Kidney (tissue), 13 donors: ENCODE measurements at regions not wholly inside any gene's neighbourhood (a gene's known extent, or its start where the extent isn't known, plus 50 kb on each side); places are given as distances from the start of the nearest gene placed in this dataset.
A peak's percentile ranks its signal among the peaks of the same experiment; 100 is the strongest.

Source experiments
- DNase-seq, 5 donors: peaks; one replicate each; pipeline ENCODE4 v3.0.0-alpha.2; 2013 to 2020
- FAIRE-seq: peaks from 2 replicates; lab custom pipeline; 2012; peaks lifted over from hg19 to GRCh38; lab: Jason Lieb, UNC
- H3K27ac ChIP-seq, 2 donors: one replicate each; pipeline ENCODE4 v1.7.0; 2013; ENCODE audit warnings: low read depth in 2 of 2, low read length in 2 of 2, inconsistent platforms in 1 of 2
- H3K27me3 ChIP-seq: one replicate; pipeline ENCODE4 v1.7.1; 2013; ENCODE audit warnings: low read length, inconsistent platforms; ENCODE audit not compliant: control insufficient read depth, insufficient read depth
- H3K36me3 ChIP-seq, 3 donors: one replicate each; pipeline versions ENCODE4 v1.7.0 to v1.7.1; 2013; ENCODE audit warnings: low read length in 3 of 3, control low read depth in 1 of 3, inconsistent platforms in 1 of 3; ENCODE audit not compliant: insufficient read depth in 3 of 3, control insufficient read depth in 2 of 3
- H3K4me1 ChIP-seq, 3 donors: one replicate each; pipeline versions ENCODE4 v1.7.0 to v1.7.1; 2013; ENCODE audit warnings: low read length in 3 of 3, inconsistent platforms in 1 of 3, low read depth in 1 of 3; ENCODE audit not compliant: control insufficient read depth in 2 of 3, insufficient read depth in 2 of 3
- H3K4me3 ChIP-seq, 3 donors: one replicate each; pipeline versions ENCODE4 v1.7.0 to v1.8.1; 2013; ENCODE audit warnings: low read length in 3 of 3, control low read depth in 1 of 3, inconsistent platforms in 1 of 3
- H3K9ac ChIP-seq, 3 donors: one replicate each; pipeline versions ENCODE4 v1.7.0 to v1.7.1; 2013; ENCODE audit warnings: low read length in 3 of 3, control low read depth in 1 of 3, inconsistent platforms in 1 of 3
- H3K9me3 ChIP-seq, 3 donors: one replicate each; pipeline versions ENCODE4 v1.7.0 to v1.7.1; 2013; ENCODE audit warnings: low read length in 3 of 3, control low read depth in 1 of 3, inconsistent platforms in 1 of 3; ENCODE audit not compliant: control insufficient read depth in 2 of 3, insufficient read depth in 1 of 3
- intact Hi-C: fragments of 100-400 bp; cut with DNase I; formaldehyde crosslinking; loops from one replicate; pipeline ENCODE4 v1.11.1; 2022
- TF ChIP-seq, protein P1 (sequence below): IDR thresholded peaks from 3 replicates; pipeline ENCODE4 v1.5.1; 2012; ENCODE audit warnings: mild to moderate bottlenecking, moderate library complexity, borderline replicate concordance; ENCODE audit not compliant: insufficient read depth; ENCODE audit errors: extremely low read depth
- donor health status: control.
- donor health status: control.
- donor health status: control.
- donor health status: control.
- donor health status: control.
- donor health status: DM: yes; HTN: yes; CAD: no.
- donor health status: Normal renal cell carcinoma (clear cell type).

- TF ChIP-seq, protein P1, sequence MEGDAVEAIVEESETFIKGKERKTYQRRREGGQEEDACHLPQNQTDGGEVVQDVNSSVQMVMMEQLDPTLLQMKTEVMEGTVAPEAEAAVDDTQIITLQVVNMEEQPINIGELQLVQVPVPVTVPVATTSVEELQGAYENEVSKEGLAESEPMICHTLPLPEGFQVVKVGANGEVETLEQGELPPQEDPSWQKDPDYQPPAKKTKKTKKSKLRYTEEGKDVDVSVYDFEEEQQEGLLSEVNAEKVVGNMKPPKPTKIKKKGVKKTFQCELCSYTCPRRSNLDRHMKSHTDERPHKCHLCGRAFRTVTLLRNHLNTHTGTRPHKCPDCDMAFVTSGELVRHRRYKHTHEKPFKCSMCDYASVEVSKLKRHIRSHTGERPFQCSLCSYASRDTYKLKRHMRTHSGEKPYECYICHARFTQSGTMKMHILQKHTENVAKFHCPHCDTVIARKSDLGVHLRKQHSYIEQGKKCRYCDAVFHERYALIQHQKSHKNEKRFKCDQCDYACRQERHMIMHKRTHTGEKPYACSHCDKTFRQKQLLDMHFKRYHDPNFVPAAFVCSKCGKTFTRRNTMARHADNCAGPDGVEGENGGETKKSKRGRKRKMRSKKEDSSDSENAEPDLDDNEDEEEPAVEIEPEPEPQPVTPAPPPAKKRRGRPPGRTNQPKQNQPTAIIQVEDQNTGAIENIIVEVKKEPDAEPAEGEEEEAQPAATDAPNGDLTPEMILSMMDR: no peak
- H3K27ac ChIP-seq: no peak overlapping the region
- no peak overlapping the region for H3K9ac ChIP-seq
- intact Hi-C loops: no loop called here
- no peak overlapping the region for H3K4me3 ChIP-seq
- peak in 1 of 5 donors; percentile 35 for DNase-seq
- no peaks in the 10 kb centered on the region for H3K36me3 ChIP-seq
- no peak for FAIRE-seq
- H3K4me1 ChIP-seq: no peaks in the 10 kb centered on the region
- H3K9me3 ChIP-seq: peaks cover 0 to 6% (median 0%) of the 10 kb centered on the region in 3 donors
- no peaks in the 10 kb centered on the region for H3K27me3 ChIP-seq
Measured at GRCh38 chr12:91630596-91631293, 448.1 kb upstream of the DCN start.

- peaks cover 0 to 6% (median 0%) of the 10 kb centered on the region in 3 donors for H3K9me3 ChIP-seq
- no peaks in the 10 kb centered on the region for H3K4me1 ChIP-seq
- TF ChIP-seq, protein P1: no peak
- H3K9ac ChIP-seq: no peak overlapping the region
- no peaks in the 10 kb centered on the region for H3K36me3 ChIP-seq
- intact Hi-C loops: no loop called here
- DNase-seq: no peak
- FAIRE-seq: no peak
- no peak overlapping the region for H3K4me3 ChIP-seq
- H3K27ac ChIP-seq: no peak overlapping the region
- no peaks in the 10 kb centered on the region for H3K27me3 ChIP-seq
Measured at GRCh38 chr12:91630083-91630482, 447.5 kb upstream of the DCN start.

- TF ChIP-seq, protein P1: no peak
- intact Hi-C loops: no loop called here
- H3K9me3 ChIP-seq: peaks cover 0 to 6% (median 0%) of the 10 kb centered on the region in 3 donors
- no peaks in the 10 kb centered on the region for H3K36me3 ChIP-seq
- no peak for DNase-seq
- no peaks in the 10 kb centered on the region for H3K4me1 ChIP-seq
- peak; percentile 30 for FAIRE-seq
- no peak overlapping the region for H3K9ac ChIP-seq
- no peaks in the 10 kb centered on the region for H3K27me3 ChIP-seq
- H3K4me3 ChIP-seq: no peak overlapping the region
- no peak overlapping the region for H3K27ac ChIP-seq
Measured at GRCh38 chr12:91629440-91629839, 446.8 kb upstream of the DCN start.
